Transverse colon (tissue), 4 donors: ENCODE measurements at regions not wholly inside any gene's neighbourhood (a gene's known extent, or its start where the extent isn't known, plus 50 kb on each side); places are given as distances from the start of the nearest gene placed in this dataset.
"Not testable (repeated sequence)": the region's sequence is repeated elsewhere in the genome, so short reads cannot be mapped to it uniquely, and the experiment has no call there.

Source experiments
- EP300 ChIP-seq: sonication (generic); formaldehyde crosslinking; IDR thresholded peaks from one replicate; pipeline ENCODE4 v1.6.1; 2017; ENCODE audit warnings: antibody characterized with exemption, low read depth
- POLR2A ChIP-seq: fragments of 450-650 bp; IDR thresholded peaks from one replicate; pipeline ENCODE4 v1.6.1; 2016; ENCODE audit warnings: antibody characterized with exemption, mild to moderate bottlenecking, moderate library complexity
- POLR2AphosphoS5 ChIP-seq, 3 donors: sonication (generic); formaldehyde crosslinking; IDR thresholded peaks; one replicate each; pipeline ENCODE4 v1.6.1; 2016; ENCODE audit warnings: antibody characterized with exemption in 3 of 3
- TF ChIP-seq, protein P1 (sequence below), 5 experiments: fragments of 200-600 bp in 3 of 5; fragments of 450-650 bp in 2 of 5; sonication (generic) in 3 of 5; IDR thresholded peaks; 1 replicate in 2 of 5; 2 replicates in 3 of 5; pipeline ENCODE4 v1.5.1; 2016 to 2017; ENCODE audit warnings: antibody characterized with exemption in 5 of 5, inconsistent platforms in 3 of 5, mild to moderate bottlenecking in 2 of 5, moderate library complexity in 1 of 5

DNA sequence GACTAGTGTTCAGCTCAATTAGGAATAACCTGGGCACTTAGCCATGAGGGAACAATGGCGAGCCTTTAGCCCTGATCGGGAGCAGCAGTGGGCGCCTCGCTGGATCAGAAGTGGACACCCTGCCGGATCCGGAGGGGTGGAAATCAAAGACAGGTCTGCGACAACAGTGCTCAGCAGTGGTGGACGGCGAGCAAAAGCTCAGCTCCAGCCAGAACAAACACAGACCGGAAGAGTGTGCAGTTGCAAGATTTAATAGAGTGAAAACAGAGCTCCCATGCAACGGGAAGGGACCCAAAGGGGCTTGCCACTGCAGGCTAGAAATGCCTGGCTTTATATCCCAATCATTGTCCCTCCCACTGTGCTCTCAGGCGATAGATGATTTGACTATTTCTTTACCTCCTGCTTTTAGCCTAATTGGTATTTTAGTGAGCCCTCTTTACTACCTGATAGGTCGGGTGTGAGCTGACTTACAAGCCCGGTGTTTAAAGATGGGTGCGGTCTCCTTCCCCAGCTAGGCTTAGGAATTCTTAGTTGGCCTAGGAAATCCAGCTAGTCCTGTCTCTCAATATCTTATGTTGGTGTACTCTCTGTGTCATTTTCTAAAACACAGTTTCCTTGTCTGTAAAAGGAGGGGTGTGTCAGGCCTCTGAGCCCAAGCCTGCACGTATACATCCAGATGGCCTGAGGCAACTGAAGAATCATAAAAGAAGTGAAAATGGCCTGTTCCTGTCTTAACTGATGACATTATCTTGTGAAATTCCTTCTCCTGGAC lies 1258.8 kb upstream of the TENM4 start:
- TF ChIP-seq, protein P1, sequence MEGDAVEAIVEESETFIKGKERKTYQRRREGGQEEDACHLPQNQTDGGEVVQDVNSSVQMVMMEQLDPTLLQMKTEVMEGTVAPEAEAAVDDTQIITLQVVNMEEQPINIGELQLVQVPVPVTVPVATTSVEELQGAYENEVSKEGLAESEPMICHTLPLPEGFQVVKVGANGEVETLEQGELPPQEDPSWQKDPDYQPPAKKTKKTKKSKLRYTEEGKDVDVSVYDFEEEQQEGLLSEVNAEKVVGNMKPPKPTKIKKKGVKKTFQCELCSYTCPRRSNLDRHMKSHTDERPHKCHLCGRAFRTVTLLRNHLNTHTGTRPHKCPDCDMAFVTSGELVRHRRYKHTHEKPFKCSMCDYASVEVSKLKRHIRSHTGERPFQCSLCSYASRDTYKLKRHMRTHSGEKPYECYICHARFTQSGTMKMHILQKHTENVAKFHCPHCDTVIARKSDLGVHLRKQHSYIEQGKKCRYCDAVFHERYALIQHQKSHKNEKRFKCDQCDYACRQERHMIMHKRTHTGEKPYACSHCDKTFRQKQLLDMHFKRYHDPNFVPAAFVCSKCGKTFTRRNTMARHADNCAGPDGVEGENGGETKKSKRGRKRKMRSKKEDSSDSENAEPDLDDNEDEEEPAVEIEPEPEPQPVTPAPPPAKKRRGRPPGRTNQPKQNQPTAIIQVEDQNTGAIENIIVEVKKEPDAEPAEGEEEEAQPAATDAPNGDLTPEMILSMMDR (IDR thresholded peaks at IDR 0.05), result not testable (repeated sequence)
- TF ChIP-seq POLR2A; POLR2AphosphoS5 (IDR thresholded peaks at IDR 0.05); EP300: not testable (repeated sequence)
